PFSK-1 (cell line): ENCODE measurements at regions not wholly inside any gene's neighbourhood (a gene's known extent, or its start where the extent isn't known, plus 50 kb on each side); places are given as distances from the start of the nearest gene placed in this dataset.

Experiments used
- FOXP2 ChIP-seq: optimal IDR thresholded peaks from 2 replicates; pipeline ENCODE3; 2011; ENCODE audit warnings: borderline replicate concordance, control low read depth, inconsistent platforms; ENCODE audit not compliant: insufficient read depth; ENCODE audit errors: extremely low read length, extremely low read depth
- POLR2AphosphoS5 ChIP-seq: IDR thresholded peaks from 2 replicates; pipeline ENCODE4 v1.6.1; 2012; ENCODE audit warnings: low read depth, mild to moderate bottlenecking, control low read depth, low read length, moderate library complexity
- SIN3A ChIP-seq: IDR thresholded peaks from 2 replicates; pipeline ENCODE4 v1.6.1; 2012; ENCODE audit warnings: mild to moderate bottlenecking, low read length, moderate library complexity, borderline replicate concordance; ENCODE audit not compliant: insufficient read depth
- TAF1 ChIP-seq: IDR thresholded peaks from 2 replicates; pipeline ENCODE4 v1.6.1; 2012; ENCODE audit warnings: low read length, control low read depth, borderline replicate concordance; ENCODE audit not compliant: insufficient read depth
- TF ChIP-seq, protein P1 (sequence below), 2 experiments: IDR thresholded peaks; 2 replicates each; pipeline versions ENCODE4 v1.6.1 to v1.8.0; 2011 to 2012; ENCODE audit warnings: low read depth in 2 of 2, low read length in 2 of 2, control low read depth in 1 of 2, inconsistent platforms in 1 of 2, mild to moderate bottlenecking in 1 of 2, moderate library complexity in 1 of 2; ENCODE audit not compliant: insufficient read depth in 1 of 2

DNA sequence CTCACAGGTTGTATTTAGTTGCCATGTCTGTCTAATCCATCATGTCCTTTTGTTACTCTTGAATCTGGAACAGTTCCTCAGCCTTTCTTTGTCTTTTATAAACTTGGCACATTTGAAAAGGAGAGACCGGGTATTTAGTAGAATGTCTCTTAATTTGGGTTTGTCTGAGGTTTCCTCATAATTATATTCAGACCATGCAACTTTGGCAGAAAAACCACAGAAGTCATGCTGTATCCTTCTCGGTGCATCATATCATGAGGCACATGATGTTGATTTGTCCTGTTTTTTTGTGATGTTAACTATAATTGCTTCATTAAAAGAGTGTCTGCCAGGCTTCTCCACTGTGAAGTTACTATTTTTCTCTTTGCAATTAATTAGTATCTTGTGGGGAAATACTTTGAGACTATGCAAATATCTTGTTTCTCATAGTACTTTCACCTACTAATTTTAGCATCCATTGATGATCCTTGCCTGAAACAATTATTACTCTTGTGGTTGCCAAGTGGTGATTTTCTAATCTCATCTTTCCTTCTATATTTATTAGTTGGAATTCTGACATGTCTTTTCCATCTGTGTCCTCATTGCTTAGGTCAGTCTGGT is 837.3 kb downstream of the DHX35 start:
- no peak for TF ChIP-seq TAF1
- TF ChIP-seq, protein P1, sequence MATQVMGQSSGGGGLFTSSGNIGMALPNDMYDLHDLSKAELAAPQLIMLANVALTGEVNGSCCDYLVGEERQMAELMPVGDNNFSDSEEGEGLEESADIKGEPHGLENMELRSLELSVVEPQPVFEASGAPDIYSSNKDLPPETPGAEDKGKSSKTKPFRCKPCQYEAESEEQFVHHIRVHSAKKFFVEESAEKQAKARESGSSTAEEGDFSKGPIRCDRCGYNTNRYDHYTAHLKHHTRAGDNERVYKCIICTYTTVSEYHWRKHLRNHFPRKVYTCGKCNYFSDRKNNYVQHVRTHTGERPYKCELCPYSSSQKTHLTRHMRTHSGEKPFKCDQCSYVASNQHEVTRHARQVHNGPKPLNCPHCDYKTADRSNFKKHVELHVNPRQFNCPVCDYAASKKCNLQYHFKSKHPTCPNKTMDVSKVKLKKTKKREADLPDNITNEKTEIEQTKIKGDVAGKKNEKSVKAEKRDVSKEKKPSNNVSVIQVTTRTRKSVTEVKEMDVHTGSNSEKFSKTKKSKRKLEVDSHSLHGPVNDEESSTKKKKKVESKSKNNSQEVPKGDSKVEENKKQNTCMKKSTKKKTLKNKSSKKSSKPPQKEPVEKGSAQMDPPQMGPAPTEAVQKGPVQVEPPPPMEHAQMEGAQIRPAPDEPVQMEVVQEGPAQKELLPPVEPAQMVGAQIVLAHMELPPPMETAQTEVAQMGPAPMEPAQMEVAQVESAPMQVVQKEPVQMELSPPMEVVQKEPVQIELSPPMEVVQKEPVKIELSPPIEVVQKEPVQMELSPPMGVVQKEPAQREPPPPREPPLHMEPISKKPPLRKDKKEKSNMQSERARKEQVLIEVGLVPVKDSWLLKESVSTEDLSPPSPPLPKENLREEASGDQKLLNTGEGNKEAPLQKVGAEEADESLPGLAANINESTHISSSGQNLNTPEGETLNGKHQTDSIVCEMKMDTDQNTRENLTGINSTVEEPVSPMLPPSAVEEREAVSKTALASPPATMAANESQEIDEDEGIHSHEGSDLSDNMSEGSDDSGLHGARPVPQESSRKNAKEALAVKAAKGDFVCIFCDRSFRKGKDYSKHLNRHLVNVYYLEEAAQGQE (IDR thresholded peaks at IDR 0.05; ENCODE audit: insufficient read depth in 1 of 2, low read depth in 2 of 2, low read length in 2 of 2) = no peak
- TF ChIP-seq SIN3A = no peak
- TF ChIP-seq FOXP2 = no peak
- no peak for TF ChIP-seq POLR2AphosphoS5

DNA sequence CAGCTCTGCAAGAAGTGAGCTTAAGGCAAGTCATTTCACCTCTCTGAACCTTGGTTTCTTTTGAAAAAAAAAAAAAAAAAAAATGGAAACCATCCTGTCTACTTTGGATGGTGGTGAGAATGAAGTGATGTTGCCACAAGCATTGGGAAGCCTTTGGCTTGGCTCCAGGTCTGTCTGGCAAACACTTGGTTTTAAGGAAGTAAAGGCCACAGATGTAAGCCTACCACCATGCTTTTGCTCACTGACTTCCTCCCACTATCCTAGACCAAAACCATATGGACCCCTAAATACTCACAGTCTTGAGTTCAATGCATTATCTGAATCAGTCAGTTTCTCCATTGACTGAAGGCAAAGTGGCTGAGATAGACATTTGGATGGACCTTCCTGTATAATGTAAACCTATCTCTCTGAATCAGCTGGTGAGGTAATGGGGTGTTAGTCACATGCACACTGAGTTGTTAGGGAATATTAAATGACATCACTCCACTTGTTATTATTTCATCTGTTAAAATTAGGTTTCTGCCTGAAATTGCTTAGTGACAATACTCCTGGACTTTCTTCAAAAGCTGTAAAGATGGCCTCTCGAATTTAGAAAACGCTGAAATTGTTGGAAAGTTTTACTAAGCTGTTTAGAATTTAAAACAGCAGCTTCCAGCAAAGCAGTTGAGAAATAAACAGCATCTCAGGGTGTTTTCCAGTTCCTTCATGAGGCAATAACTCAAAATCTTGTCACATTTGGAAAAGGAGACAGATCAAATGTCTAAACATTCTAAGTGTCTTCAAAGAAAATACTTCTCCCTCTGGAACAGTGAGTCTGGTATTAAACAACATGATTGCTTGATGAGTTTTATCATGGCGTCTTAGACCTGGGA is 833.5 kb downstream of the DHX35 start:
- no peak for TF ChIP-seq FOXP2
- TF ChIP-seq SIN3A = no peak
- TF ChIP-seq POLR2AphosphoS5 = no peak
- TF ChIP-seq, protein P1 (IDR thresholded peaks at IDR 0.05; ENCODE audit: insufficient read depth in 1 of 2, low read depth in 2 of 2, low read length in 2 of 2) = no peak
- TF ChIP-seq TAF1 = no peak

DNA sequence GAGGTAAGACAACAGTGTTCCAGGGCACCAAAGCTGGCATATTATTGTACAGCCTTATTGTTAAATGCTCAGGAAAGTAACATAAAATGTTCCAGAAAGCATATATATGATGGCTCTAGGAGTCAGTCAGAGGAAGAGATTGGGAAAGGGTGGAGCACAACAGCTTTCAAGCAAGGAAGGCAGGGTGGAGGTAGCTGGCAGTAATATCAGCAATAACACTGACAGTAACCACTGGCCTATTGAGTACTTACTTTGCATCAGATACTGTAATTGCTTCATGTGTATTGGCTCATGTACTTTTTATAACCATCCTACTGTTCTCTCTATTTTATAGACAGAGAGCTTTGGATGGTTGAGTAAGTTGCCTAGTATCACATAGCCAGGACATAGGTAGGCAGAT is 830.2 kb downstream of the DHX35 start:
- no peak for TF ChIP-seq FOXP2

DNA sequence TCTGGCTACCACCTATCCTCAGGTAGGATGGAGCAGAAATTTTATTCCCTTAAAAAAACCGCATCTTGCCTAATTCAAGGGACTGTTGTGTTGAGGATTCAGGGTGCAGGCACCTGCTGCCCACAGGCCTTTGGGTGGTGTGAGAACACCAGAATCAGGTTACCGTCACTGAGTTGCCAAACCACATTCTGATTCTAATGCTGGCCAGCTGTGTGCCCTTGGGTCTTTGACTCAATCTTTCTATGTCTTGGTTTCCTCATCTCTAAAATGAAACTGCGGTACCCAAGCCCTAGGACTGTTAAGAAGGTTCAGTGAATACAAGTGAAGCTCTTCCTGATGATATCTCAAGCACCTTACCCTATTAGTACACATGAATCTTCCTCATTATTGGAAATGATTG is 827.3 kb downstream of the DHX35 start:
- no peak for TF ChIP-seq POLR2AphosphoS5
- TF ChIP-seq, protein P1 (IDR thresholded peaks at IDR 0.05; ENCODE audit: insufficient read depth in 1 of 2, low read depth in 2 of 2, low read length in 2 of 2) = no peak
- TF ChIP-seq FOXP2 = no peak

DNA sequence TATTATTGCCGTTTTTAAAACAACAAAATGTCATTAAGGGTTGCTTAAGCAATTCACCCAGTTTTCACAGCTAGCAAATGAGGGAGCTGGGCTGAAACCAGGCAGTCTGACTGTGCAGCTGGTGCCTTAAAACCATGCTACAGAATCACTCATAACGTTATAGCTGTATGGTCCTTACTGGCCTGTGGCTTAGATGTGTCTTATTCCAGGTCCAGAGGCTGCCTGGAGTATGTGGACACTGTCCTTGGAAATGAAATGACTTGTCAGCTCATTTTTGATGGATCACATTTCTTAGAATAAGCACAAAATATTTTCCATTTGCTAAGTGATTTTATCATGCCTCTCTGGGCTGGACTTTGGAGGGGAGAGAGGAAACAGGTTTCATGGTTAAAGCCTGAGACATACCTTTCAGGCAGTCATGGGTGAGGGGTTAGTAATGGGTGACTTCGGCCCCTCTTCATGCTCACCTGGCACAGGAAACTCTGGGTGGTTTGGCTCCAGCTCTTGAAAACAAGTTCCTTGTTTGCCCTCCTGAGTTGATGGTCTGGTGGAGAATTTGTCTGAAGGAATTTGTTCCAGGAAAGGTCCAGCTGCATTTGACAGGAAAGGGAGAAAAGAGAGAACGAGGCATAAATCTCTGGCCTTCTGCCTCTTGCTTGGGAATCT is 823.2 kb downstream of the DHX35 start:
- TF ChIP-seq POLR2AphosphoS5 (no peak), FOXP2 (no peak), SIN3A (no peak), TAF1 (no peak)
- TF ChIP-seq, protein P1 (IDR thresholded peaks at IDR 0.05; ENCODE audit: insufficient read depth in 1 of 2, low read depth in 2 of 2, low read length in 2 of 2) = no peak
